NOMO-1 treated with DMSO at 0.1 percent for 48 hours (cell line): ENCODE measurements at regions not wholly inside any gene's neighbourhood (a gene's known extent, or its start where the extent isn't known, plus 50 kb on each side); places are given as distances from the start of the nearest gene placed in this dataset.
"Not testable (repeated sequence)": the region's sequence is repeated elsewhere in the genome, so short reads cannot be mapped to it uniquely, and the experiment has no call there.

Experiments
- DNase-seq: peaks from one replicate; lab custom pipeline; 2025; ENCODE audit not compliant: unreplicated experiment; lab: John Stamatoyannopoulos, UW

GRCh38 chr21:35298757-35299156 is 249.7 kb upstream of the RUNX1 start:
- no peak for DNase-seq

- DNase-seq: no peak
Measured at GRCh38 chr21:35297665-35298064, 248.6 kb upstream of the RUNX1 start.

- no peak for DNase-seq
Measured at GRCh38 chr21:35294231-35294898, 245.3 kb upstream of the RUNX1 start.

- no peak for DNase-seq
Measured at GRCh38 chr21:35291973-35292627, 243.0 kb upstream of the RUNX1 start.

- no peak for DNase-seq
Measured at GRCh38 chr21:35291034-35291433, 241.9 kb upstream of the RUNX1 start.

GRCh38 chr21:35288238-35288637 is 239.1 kb upstream of the RUNX1 start:
- no peak for DNase-seq

- no peak for DNase-seq
Measured at GRCh38 chr21:35284199-35284598, 235.1 kb upstream of the RUNX1 start.

GRCh38 chr21:35282944-35283343 is 233.8 kb upstream of the RUNX1 start:
- DNase-seq: no peak

GRCh38 chr21:35281956-35282355 is 232.9 kb upstream of the RUNX1 start:
- DNase-seq: no peak

- DNase-seq: no peak
Measured at GRCh38 chr21:35280231-35280630, 231.1 kb upstream of the RUNX1 start.

GRCh38 chr21:35275776-35276175 is 226.7 kb upstream of the RUNX1 start:
- DNase-seq: no peak

- no peak for DNase-seq
Measured at GRCh38 chr21:35274923-35275322, 225.8 kb upstream of the RUNX1 start.

GRCh38 chr21:35274090-35274489 is 225.0 kb upstream of the RUNX1 start:
- DNase-seq: no peak

GRCh38 chr21:35273333-35273732 is 224.2 kb upstream of the RUNX1 start:
- DNase-seq: no peak

GRCh38 chr21:35271344-35272118 is 222.4 kb upstream of the RUNX1 start:
- not testable (repeated sequence) for DNase-seq

- DNase-seq: no peak
Measured at GRCh38 chr21:35268817-35269216, 219.7 kb upstream of the RUNX1 start.

- DNase-seq: no peak
Measured at GRCh38 chr21:35268261-35268660, 219.2 kb upstream of the RUNX1 start.

GRCh38 chr21:35266546-35266945 is 217.4 kb upstream of the RUNX1 start:
- no peak for DNase-seq

GRCh38 chr21:35265170-35265877 is 216.2 kb upstream of the RUNX1 start:
- DNase-seq: no peak

- no peak for DNase-seq
Measured at GRCh38 chr21:35259457-35259856, 210.4 kb upstream of the RUNX1 start.

- no peak for DNase-seq
Measured at GRCh38 chr21:35258521-35258920, 209.4 kb upstream of the RUNX1 start.
